ENCODE measurements at regions not wholly inside any gene's neighbourhood (a gene's known extent, or its start where the extent isn't known, plus 50 kb on each side); places are given as distances from the start of the nearest gene placed in this dataset.

DNA sequence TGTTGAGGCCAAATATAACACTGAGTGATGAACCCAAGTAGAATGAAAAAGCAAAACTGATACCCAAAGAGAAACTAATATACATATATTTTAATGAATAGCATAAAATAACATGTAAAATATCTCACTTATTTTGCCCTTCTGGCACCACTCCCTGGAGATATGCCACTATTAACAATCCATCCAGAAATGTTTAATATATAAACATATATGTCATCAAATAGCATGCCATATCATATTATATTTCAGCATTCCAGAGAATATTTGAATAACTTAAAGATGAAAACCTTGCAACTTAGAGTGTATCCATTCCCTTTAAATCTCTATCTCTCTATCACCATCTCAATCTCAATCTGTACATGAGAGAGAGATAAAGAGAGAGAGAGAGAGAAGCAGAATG, 1073.3 kb upstream of the RAG2 start:
- Mint-ChIP-seq H3K4me3 (no peak overlapping the region), H3K9me3 (no peaks in the 10 kb centered on the region), H3K27me3 (ENCODE audit: insufficient read depth) (no peaks in the 10 kb centered on the region), H3K4me1 (no peaks in the 10 kb centered on the region), H3K36me3 (ENCODE audit: low read depth) (no peaks in the 10 kb centered on the region), H3K27ac (no peak overlapping the region)
- H3K9ac ChIP-seq (ENCODE audit: extremely low read depth, low read length, poor library complexity, severe bottlenecking) = no peak overlapping the region
- TF ChIP-seq, protein P1, sequence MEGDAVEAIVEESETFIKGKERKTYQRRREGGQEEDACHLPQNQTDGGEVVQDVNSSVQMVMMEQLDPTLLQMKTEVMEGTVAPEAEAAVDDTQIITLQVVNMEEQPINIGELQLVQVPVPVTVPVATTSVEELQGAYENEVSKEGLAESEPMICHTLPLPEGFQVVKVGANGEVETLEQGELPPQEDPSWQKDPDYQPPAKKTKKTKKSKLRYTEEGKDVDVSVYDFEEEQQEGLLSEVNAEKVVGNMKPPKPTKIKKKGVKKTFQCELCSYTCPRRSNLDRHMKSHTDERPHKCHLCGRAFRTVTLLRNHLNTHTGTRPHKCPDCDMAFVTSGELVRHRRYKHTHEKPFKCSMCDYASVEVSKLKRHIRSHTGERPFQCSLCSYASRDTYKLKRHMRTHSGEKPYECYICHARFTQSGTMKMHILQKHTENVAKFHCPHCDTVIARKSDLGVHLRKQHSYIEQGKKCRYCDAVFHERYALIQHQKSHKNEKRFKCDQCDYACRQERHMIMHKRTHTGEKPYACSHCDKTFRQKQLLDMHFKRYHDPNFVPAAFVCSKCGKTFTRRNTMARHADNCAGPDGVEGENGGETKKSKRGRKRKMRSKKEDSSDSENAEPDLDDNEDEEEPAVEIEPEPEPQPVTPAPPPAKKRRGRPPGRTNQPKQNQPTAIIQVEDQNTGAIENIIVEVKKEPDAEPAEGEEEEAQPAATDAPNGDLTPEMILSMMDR (conservative IDR thresholded peaks at IDR 0.05) = no peak
- no peaks in the 10 kb centered on the region for H3K27me3 ChIP-seq (ENCODE audit: control insufficient read depth, insufficient read depth, low read length, poor library complexity, severe bottlenecking)
- no peaks in the 10 kb centered on the region for H3K4me1 ChIP-seq (ENCODE audit: control insufficient read depth, insufficient read depth, low read length)
- no peak overlapping the region for H3K27ac ChIP-seq (ENCODE audit: low read depth, low read length)
- no peaks in the 10 kb centered on the region for H3K9me3 ChIP-seq (ENCODE audit: control insufficient read depth, low read length)
- DNase-seq = no peak
- H3K4me3 ChIP-seq (ENCODE audit: low read length) = no peak overlapping the region
- H3K36me3 ChIP-seq (ENCODE audit: control insufficient read depth, insufficient read depth, low read length) = no peaks in the 10 kb centered on the region

DNA sequence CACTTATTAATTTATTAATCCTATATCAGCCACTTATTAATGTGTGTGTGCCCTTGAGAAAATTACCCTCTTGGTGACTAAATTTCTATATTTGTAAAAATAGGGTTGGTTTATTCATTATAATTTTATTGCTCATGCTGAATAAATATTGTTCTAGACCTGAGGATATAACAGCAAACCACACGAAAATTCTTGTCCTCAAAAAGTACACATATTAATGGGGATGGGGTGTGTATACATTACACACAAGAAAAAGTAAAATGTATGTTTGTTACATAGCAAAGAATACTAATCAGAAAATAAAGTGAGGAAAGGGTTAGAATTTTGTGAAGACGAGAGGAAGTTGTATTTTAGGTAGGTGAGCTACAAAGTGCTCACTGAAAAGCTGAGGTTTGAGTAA, 1068.9 kb upstream of the RAG2 start:
- WGBS, 2 experiments (ENCODE audit: insufficient coverage in 1 of 2, insufficient read length in 1 of 2) = 95 to 100% methylated on average over 1 of the region's 2 CpGs
- Histone ChIP-seq H3K4me3 (ENCODE audit: low read length) (no peak overlapping the region), H3K4me1 (ENCODE audit: control insufficient read depth, insufficient read depth, low read length) (no peaks in the 10 kb centered on the region), H3K27me3 (ENCODE audit: control insufficient read depth, insufficient read depth, low read length, poor library complexity, severe bottlenecking) (no peaks in the 10 kb centered on the region), H3K9me3 (ENCODE audit: control insufficient read depth, low read length) (no peaks in the 10 kb centered on the region), H3K9ac (ENCODE audit: extremely low read depth, low read length, poor library complexity, severe bottlenecking) (no peak overlapping the region), H3K27ac (ENCODE audit: low read depth, low read length) (no peak overlapping the region), H3K36me3 (ENCODE audit: control insufficient read depth, insufficient read depth, low read length) (no peaks in the 10 kb centered on the region)
- no peaks in the 10 kb centered on the region for H3K36me3 Mint-ChIP-seq (ENCODE audit: low read depth)
- no peak for DNase-seq
- H3K9me3 Mint-ChIP-seq = no peaks in the 10 kb centered on the region
- no peak overlapping the region for H3K4me3 Mint-ChIP-seq
- TF ChIP-seq, protein P1 (conservative IDR thresholded peaks at IDR 0.05) = no peak
- H3K4me1 Mint-ChIP-seq = no peaks in the 10 kb centered on the region
- no peak overlapping the region for H3K27ac Mint-ChIP-seq
- H3K27me3 Mint-ChIP-seq (ENCODE audit: insufficient read depth) = no peaks in the 10 kb centered on the region

DNA sequence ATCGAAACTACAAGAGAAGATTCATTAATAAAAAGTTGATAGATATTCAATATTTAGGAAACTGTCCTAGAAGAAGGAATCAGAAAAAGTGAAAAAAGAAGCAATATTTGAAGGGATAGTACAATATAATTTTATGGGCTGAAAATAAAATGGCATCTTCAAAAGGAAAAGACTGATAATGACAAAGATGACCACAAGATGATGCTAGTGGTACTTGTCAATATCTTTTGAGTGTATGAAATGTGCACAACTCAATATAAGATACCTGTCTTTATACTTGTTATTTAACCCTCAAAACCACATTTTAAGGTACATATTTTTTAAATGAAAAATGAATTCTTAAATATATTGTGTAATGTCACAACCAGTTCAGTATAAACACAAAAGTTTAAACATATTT, 1059.6 kb upstream of the RAG2 start:
- no peak overlapping the region for H3K9ac ChIP-seq (ENCODE audit: extremely low read depth, low read length, poor library complexity, severe bottlenecking)
- H3K36me3 ChIP-seq (ENCODE audit: control insufficient read depth, insufficient read depth, low read length) = no peaks in the 10 kb centered on the region
- H3K9me3 ChIP-seq (ENCODE audit: control insufficient read depth, low read length) = no peaks in the 10 kb centered on the region
- no peaks in the 10 kb centered on the region for H3K4me1 Mint-ChIP-seq
- no peak overlapping the region for H3K27ac ChIP-seq (ENCODE audit: low read depth, low read length)
- TF ChIP-seq, protein P1 (conservative IDR thresholded peaks at IDR 0.05) = peak; percentile 71
- no peak overlapping the region for H3K4me3 ChIP-seq (ENCODE audit: low read length)
- 88% methylated on average over 1 of the region's 1 CpG; no CpG with 5 or more reads in 1 of the 2 experiments for WGBS, 2 experiments (ENCODE audit: insufficient coverage in 1 of 2, insufficient read length in 1 of 2)
- H3K27me3 Mint-ChIP-seq (ENCODE audit: insufficient read depth) = no peaks in the 10 kb centered on the region
- H3K27ac Mint-ChIP-seq = no peak overlapping the region
- no peak for DNase-seq
- no peak overlapping the region for H3K4me3 Mint-ChIP-seq
- H3K9me3 Mint-ChIP-seq = peaks cover 5% of the 10 kb centered on the region
- H3K4me1 ChIP-seq (ENCODE audit: control insufficient read depth, insufficient read depth, low read length) = no peaks in the 10 kb centered on the region
- peaks cover 3% of the 10 kb centered on the region for H3K36me3 Mint-ChIP-seq (ENCODE audit: low read depth)
- H3K27me3 ChIP-seq (ENCODE audit: control insufficient read depth, insufficient read depth, low read length, poor library complexity, severe bottlenecking) = no peaks in the 10 kb centered on the region
